Spinal cord (tissue), 9 donors: ENCODE measurements at regions not wholly inside any gene's neighbourhood (a gene's known extent, or its start where the extent isn't known, plus 50 kb on each side); places are given as distances from the start of the nearest gene placed in this dataset.
"Not testable (repeated sequence)": the region's sequence is repeated elsewhere in the genome, so short reads cannot be mapped to it uniquely, and the experiment has no call there.

Experiments
- DNase-seq, 6 donors: peaks; one replicate each; pipeline versions ENCODE4 v3.0.0 to v3.0.0-alpha.2; 2013 to 2015; ENCODE audit warnings: low spot score in 6 of 6, low read depth in 4 of 6
- H3K27ac ChIP-seq: one replicate; pipeline ENCODE4 v1.5.1; 2013; ENCODE audit warnings: low read depth, low read length, control low read depth
- H3K27me3 ChIP-seq: one replicate; pipeline ENCODE4 v1.6.1; 2013; ENCODE audit warnings: low read length; ENCODE audit not compliant: control insufficient read depth, insufficient read depth
- H3K36me3 ChIP-seq: one replicate; pipeline ENCODE4 v1.6.1; 2013; ENCODE audit warnings: low read length; ENCODE audit not compliant: control insufficient read depth, insufficient read depth
- H3K4me1 ChIP-seq: one replicate; pipeline ENCODE4 v1.6.1; 2013; ENCODE audit warnings: low read length; ENCODE audit not compliant: control insufficient read depth, insufficient read depth
- H3K4me3 ChIP-seq: one replicate; pipeline ENCODE4 v1.5.1; 2013; ENCODE audit warnings: low read depth, low read length, control low read depth
- H3K9me3 ChIP-seq: one replicate; pipeline ENCODE4 v1.6.1; 2013; ENCODE audit warnings: low read length; ENCODE audit not compliant: control insufficient read depth, insufficient read depth
- WGBS: methylation state at CpG from one replicate; pipeline ENCODE4 v1.1.5; 2013; ENCODE audit warnings: missing lambda C conversion rate; ENCODE audit not compliant: insufficient coverage; 5-methylcytosine and 5-hydroxymethylcytosine counted together
- donor health status: healthy.

- Histone ChIP-seq H3K4me3 (no peak overlapping the region), H3K27ac (no peak overlapping the region), H3K4me1 (no peaks in the 10 kb centered on the region), H3K36me3 (no peaks in the 10 kb centered on the region), H3K9me3 (no peaks in the 10 kb centered on the region), H3K27me3 (no peaks in the 10 kb centered on the region)
- WGBS: 93% methylated on average over 3 of the region's 4 CpGs
- DNase-seq: peak in 1 of 6 donors; percentile 1
Measured at GRCh38 chr14:25699981-25700380, 650.0 kb upstream of the STXBP6 start.

GRCh38 chr14:25698111-25698510 lies 648.2 kb upstream of the STXBP6 start:
- H3K9me3 ChIP-seq: no peaks in the 10 kb centered on the region
- no CpG with 5 or more reads among the region's 1 CpG for WGBS
- no peak for DNase-seq

DNA sequence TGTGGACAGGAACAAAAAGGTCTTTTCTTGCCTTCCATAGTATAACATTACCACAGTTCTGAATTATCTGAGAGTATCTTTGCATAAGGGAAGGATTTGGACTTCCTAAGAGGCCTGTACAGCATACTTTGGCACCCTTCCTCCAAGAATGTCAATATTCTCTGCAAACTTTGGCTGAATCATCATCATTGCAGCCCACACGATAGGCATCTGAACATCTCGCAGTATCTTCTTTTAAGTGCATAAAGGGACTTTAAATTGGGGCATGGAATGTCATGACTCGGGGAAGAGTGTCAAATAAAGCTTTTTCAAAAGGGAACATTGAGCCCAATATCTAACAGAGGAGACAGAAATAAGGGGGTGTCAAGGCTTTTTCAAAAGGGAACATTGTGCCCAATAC lies 646.2 kb upstream of the STXBP6 start:
- WGBS: 100% methylated on average over 1 of the region's 3 CpGs
- no peaks in the 10 kb centered on the region for H3K4me1 ChIP-seq
- H3K4me3 ChIP-seq: no peak overlapping the region
- H3K36me3 ChIP-seq: no peaks in the 10 kb centered on the region
- no peak overlapping the region for H3K27ac ChIP-seq
- H3K9me3 ChIP-seq: no peaks in the 10 kb centered on the region
- no peak for DNase-seq
- no peaks in the 10 kb centered on the region for H3K27me3 ChIP-seq

More at GRCh38 chr14:25698111-25698510, 648.2 kb upstream of the STXBP6 start:
- Histone ChIP-seq H3K4me1 (no peaks in the 10 kb centered on the region), H3K27ac (no peak overlapping the region), H3K36me3 (no peaks in the 10 kb centered on the region), H3K4me3 (no peak overlapping the region), H3K27me3 (no peaks in the 10 kb centered on the region)

DNA sequence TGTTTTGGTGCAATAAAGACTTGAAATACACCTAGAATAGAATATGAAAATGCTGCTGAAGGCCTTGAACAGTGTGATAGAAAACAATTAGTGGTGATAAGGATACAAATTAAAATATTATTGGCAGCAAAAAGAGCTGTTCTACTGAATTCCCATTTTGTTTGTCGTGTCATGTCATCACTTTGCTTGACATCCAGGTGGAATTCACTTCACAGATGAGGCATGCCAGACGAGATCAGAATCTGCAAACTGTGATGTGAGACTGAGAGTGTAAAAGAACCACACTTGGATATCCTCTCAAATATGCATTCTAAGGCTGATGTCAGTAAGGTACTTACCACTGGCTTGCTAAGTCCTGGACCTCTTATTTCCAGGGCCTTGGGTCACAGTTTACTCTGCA lies 635.1 kb upstream of the STXBP6 start:
- no peak overlapping the region for H3K27ac ChIP-seq
- peak in 1 of 6 donors; percentile 62 for DNase-seq
- H3K4me1 ChIP-seq: no peaks in the 10 kb centered on the region
- no peaks in the 10 kb centered on the region for H3K9me3 ChIP-seq
- no peaks in the 10 kb centered on the region for H3K27me3 ChIP-seq
- no peak overlapping the region for H3K4me3 ChIP-seq
- WGBS: no CpG with 5 or more reads among the region's 2 CpGs
- no peaks in the 10 kb centered on the region for H3K36me3 ChIP-seq

DNA sequence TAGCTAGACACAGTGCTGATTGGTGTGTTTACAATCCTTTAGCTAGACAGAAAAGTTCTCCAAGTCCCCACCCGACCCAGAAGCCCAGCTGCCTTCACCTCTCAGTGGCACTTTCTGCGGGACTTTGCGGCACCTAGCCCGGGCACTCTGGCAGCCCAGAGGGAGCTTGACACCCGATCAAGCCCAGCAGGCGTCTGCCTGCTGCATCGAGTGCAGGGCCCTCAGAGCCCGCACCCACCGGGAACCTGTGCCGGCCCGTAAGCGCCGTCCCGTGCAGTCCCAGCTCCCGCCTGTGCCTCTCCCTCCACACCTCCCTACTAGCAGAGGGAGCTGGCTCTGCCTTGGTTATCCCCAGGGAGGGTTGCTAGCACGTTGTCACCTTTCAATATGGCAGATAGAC lies 631.0 kb upstream of the STXBP6 start:
- Histone ChIP-seq H3K4me3 (no peak overlapping the region), H3K27ac (no peak overlapping the region), H3K4me1 (no peaks in the 10 kb centered on the region), H3K9me3 (no peaks in the 10 kb centered on the region), H3K27me3 (no peaks in the 10 kb centered on the region), H3K36me3 (no peaks in the 10 kb centered on the region)
- DNase-seq: no peak
- WGBS: 94% methylated on average over 16 of the region's 16 CpGs

GRCh38 chr14:25680511-25680910 lies 630.6 kb upstream of the STXBP6 start:
- H3K4me1 ChIP-seq, H3K4me3 ChIP-seq, H3K27me3 ChIP-seq, H3K36me3 ChIP-seq, DNase-seq, H3K27ac ChIP-seq, H3K9me3 ChIP-seq: not testable (repeated sequence)
- 100% methylated on average over 1 of the region's 4 CpGs for WGBS

DNA sequence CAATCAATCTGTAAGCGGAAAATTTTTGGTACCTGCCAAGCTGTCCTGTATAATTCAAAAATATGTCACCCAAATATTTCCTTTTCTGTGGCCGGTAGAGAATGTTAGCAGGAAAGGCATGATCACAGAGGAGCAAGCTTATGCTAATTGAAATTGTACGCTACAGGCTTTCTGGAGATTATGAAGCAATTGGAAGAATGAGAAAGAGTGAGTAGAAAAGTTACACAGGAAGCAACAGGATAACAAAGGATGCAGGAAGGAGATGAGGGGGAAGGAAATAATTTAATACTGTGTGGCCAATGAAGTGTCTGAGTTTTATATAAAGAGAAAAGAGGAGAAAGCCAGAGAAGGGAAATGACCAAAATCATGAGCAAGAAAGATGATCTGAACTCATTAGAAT lies 627.2 kb upstream of the STXBP6 start:
- H3K4me3 ChIP-seq: no peak overlapping the region
- H3K27me3 ChIP-seq: no peaks in the 10 kb centered on the region
- no peaks in the 10 kb centered on the region for H3K9me3 ChIP-seq
- H3K4me1 ChIP-seq: no peaks in the 10 kb centered on the region
- 90% methylated on average over 2 of the region's 3 CpGs for WGBS
- no peak overlapping the region for H3K27ac ChIP-seq
- no peaks in the 10 kb centered on the region for H3K36me3 ChIP-seq
- DNase-seq: no peak

- Histone ChIP-seq H3K4me3 (no peak overlapping the region), H3K9me3 (no peaks in the 10 kb centered on the region), H3K27me3 (no peaks in the 10 kb centered on the region), H3K4me1 (no peaks in the 10 kb centered on the region), H3K36me3 (no peaks in the 10 kb centered on the region), H3K27ac (no peak overlapping the region)
- WGBS: no CpG with 5 or more reads among the region's 2 CpGs
- peak in 1 of 6 donors; percentile 9 for DNase-seq
Measured at GRCh38 chr14:25667387-25667786, 617.4 kb upstream of the STXBP6 start.

GRCh38 chr14:25666877-25667276 lies 616.9 kb upstream of the STXBP6 start:
- peak in 1 of 6 donors; percentile 78 for DNase-seq
- Histone ChIP-seq H3K27me3 (no peaks in the 10 kb centered on the region), H3K4me1 (no peaks in the 10 kb centered on the region), H3K36me3 (no peaks in the 10 kb centered on the region), H3K27ac (no peak overlapping the region), H3K9me3 (no peaks in the 10 kb centered on the region), H3K4me3 (no peak overlapping the region)
- WGBS: no CpG with 5 or more reads among the region's 4 CpGs

DNA sequence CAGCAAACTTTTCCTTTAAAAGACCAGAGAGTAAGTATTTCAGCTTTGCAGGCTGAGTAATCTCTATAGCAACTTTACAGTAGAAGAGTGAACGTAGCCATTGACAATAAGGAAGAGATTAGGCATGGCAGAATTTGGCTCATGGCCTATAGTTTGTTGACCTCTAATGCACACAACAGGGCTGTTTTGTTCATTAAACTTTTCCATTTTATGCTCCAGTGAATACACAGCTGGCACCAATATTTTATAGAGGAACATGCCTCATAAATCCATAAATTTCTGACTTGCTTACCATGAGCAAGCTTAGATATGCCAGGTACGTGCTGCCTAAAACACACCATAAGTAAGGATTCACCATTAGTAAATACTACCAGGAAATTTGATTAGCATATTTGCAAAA lies 609.0 kb upstream of the STXBP6 start:
- Histone ChIP-seq H3K27me3 (no peaks in the 10 kb centered on the region), H3K9me3 (no peaks in the 10 kb centered on the region), H3K4me1 (no peaks in the 10 kb centered on the region), H3K27ac (no peak overlapping the region), H3K36me3 (no peaks in the 10 kb centered on the region), H3K4me3 (no peak overlapping the region)
- peak in 1 of 6 donors; percentile 31 for DNase-seq
- WGBS: 100% methylated on average over 1 of the region's 2 CpGs
